K562 (cell line): ENCODE measurements at regions not wholly inside any gene's neighbourhood (a gene's known extent, or its start where the extent isn't known, plus 50 kb on each side); places are given as distances from the start of the nearest gene placed in this dataset.

Experiments
- DMBX1 ChIP-seq: fragments of 250-450 bp; sonication (Bioruptor Pico); IDR thresholded peaks from 2 replicates; pipeline ENCODE4 v1.8.0; 2022; ENCODE audit warnings: inconsistent platforms, mild to moderate bottlenecking, moderate library complexity, borderline replicate concordance
- ID3 ChIP-seq, 2 experiments: fragments of 250-450 bp in 1 of 2; fragments of 450-650 bp in 1 of 2; sonication (Bioruptor Pico) in 1 of 2; IDR thresholded peaks; 2 replicates each; pipeline versions ENCODE4 v1.6.1 to v1.8.0; 2016 to 2021; ENCODE audit warnings: mild to moderate bottlenecking in 2 of 2, moderate library complexity in 2 of 2, missing compliant biosample characterization in 1 of 2, missing genetic modification characterization in 1 of 2
- MLX ChIP-seq, 2 experiments: fragments of 450-650 bp in 1 of 2; sonication (generic) in 1 of 2; formaldehyde crosslinking; conservative IDR thresholded peaks; 2 replicates each; pipeline versions ENCODE4 v1.4.0 to v1.8.1; 2020 to 2022; ENCODE audit warnings: mild to moderate bottlenecking in 1 of 2, missing genetic modification reagents in 1 of 2
- PRDM10 ChIP-seq: fragments of 450-650 bp; IDR thresholded peaks from 2 replicates; pipeline ENCODE4 v1.6.1; 2018; ENCODE audit not compliant: partially characterized antibody
- RFX1 ChIP-seq: fragments of 450-650 bp; IDR thresholded peaks from 2 replicates; pipeline ENCODE4 v1.6.1; 2016; ENCODE audit warnings: mild to moderate bottlenecking, moderate library complexity
- SREBF1 ChIP-seq: fragments of 150-350 bp; IDR thresholded peaks from 2 replicates; pipeline ENCODE4 v1.6.1; 2014; ENCODE audit warnings: antibody characterized with exemption, low read depth, low read length, borderline replicate concordance
- SRSF9 ChIP-seq: fragments of 200-400 bp; formaldehyde crosslinking; IDR thresholded peaks from 2 replicates; pipeline ENCODE4 v1.6.1; 2017; ENCODE audit warnings: low read depth, low read length, borderline replicate concordance
- TARDBP ChIP-seq: fragments of 450-650 bp; IDR thresholded peaks from 2 replicates; pipeline ENCODE4 v1.6.1; 2016
- USF1 ChIP-seq: sonication (generic); formaldehyde crosslinking; IDR thresholded peaks from 2 replicates; pipeline ENCODE4 v1.9.0; 2022; ENCODE audit warnings: mild to moderate bottlenecking, missing genetic modification reagents
- WHSC1 ChIP-seq: IDR thresholded peaks from one replicate; pipeline ENCODE4 v1.6.1; 2012; ENCODE audit warnings: low read length, control low read depth, inconsistent platforms
- ZNF24 ChIP-seq: fragments of 450-650 bp; IDR thresholded peaks from 2 replicates; pipeline ENCODE4 v1.6.1; 2016
- ZNF407 ChIP-seq: fragments of 450-650 bp; IDR thresholded peaks from 2 replicates; pipeline ENCODE4 v1.6.1; 2016; ENCODE audit warnings: low read depth

- no peak for TF ChIP-seq ZNF407
- no peak; the same call in 1 of the 2 replicates for TF ChIP-seq RFX1
- TF ChIP-seq MLX (CRISPR knock-in tag; conservative IDR thresholded peaks at IDR 0.05) = peak in 1 of 2 experiments; percentile 20; a peak in 1 of 4 replicates
- TF ChIP-seq USF1 (CRISPR knock-in tag) = peak; percentile 47
- TF ChIP-seq SREBF1 = no peak
- TF ChIP-seq SRSF9 = no peak
- no peak for TF ChIP-seq PRDM10
- TF ChIP-seq TARDBP = peak; percentile 98
- TF ChIP-seq DMBX1 (CRISPR knock-in tag) = no peak
- no peak for TF ChIP-seq WHSC1
- no peak for TF ChIP-seq ID3 (CRISPR knock-in tag; IDR thresholded peaks at IDR 0.05)
- no peak for TF ChIP-seq ID3 (tag; IDR thresholded peaks at IDR 0.05)
- peak; percentile 47; the same call in 1 of the 2 replicates for TF ChIP-seq ZNF24
These were observed 135.2 kb upstream of the KCTD7 start (continued) for GRCh38 chr7:66493235-66494205.
